SU-DHL-6 (cell line): ENCODE measurements at regions not wholly inside any gene's neighbourhood (a gene's known extent, or its start where the extent isn't known, plus 50 kb on each side); places are given as distances from the start of the nearest gene placed in this dataset.

ENCODE experiments used
- EZH2phosphoT487 ChIP-seq: fragments of 200-600 bp; sonication (generic), shearing (Covaris generic); conservative IDR thresholded peaks from 2 replicates; pipeline ENCODE4 v1.6.1; 2018; ENCODE audit warnings: mild to moderate bottlenecking, antibody characterized with exemption, low read length, moderate library complexity, mixed read lengths
- TF ChIP-seq, protein P1 (sequence below): fragments of 200-600 bp; sonication (generic); IDR thresholded peaks from one replicate; pipeline ENCODE4 v1.5.1; 2017; ENCODE audit warnings: antibody characterized with exemption, mild to moderate bottlenecking, low read length, moderate library complexity; ENCODE audit not compliant: insufficient read depth, poor library complexity, severe bottlenecking

DNA sequence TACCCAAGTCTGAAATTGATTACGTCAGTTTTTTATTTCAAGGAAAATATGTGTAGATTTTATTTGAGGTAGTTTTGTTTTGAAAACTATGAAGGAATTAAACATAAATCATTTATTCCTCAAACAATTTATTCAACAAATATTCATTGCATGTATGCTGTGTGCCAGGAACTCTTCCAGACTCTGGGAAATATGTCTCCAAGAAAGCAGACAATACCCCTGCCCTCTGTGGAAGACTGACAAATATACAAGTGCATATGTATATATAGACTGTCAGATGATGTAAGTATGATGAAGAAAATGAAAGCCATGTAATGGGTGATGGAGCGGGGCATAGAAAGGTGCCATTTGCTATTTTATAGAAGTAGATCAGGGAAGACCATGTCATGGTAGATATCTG, 889.5 kb downstream of the USP25 start:
- no peak for TF ChIP-seq EZH2phosphoT487
- TF ChIP-seq, protein P1, sequence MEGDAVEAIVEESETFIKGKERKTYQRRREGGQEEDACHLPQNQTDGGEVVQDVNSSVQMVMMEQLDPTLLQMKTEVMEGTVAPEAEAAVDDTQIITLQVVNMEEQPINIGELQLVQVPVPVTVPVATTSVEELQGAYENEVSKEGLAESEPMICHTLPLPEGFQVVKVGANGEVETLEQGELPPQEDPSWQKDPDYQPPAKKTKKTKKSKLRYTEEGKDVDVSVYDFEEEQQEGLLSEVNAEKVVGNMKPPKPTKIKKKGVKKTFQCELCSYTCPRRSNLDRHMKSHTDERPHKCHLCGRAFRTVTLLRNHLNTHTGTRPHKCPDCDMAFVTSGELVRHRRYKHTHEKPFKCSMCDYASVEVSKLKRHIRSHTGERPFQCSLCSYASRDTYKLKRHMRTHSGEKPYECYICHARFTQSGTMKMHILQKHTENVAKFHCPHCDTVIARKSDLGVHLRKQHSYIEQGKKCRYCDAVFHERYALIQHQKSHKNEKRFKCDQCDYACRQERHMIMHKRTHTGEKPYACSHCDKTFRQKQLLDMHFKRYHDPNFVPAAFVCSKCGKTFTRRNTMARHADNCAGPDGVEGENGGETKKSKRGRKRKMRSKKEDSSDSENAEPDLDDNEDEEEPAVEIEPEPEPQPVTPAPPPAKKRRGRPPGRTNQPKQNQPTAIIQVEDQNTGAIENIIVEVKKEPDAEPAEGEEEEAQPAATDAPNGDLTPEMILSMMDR, result no peak
